DMS79 (cell line): ENCODE measurements at regions not wholly inside any gene's neighbourhood (a gene's known extent, or its start where the extent isn't known, plus 50 kb on each side); places are given as distances from the start of the nearest gene placed in this dataset.
"Not testable (repeated sequence)": the region's sequence is repeated elsewhere in the genome, so short reads cannot be mapped to it uniquely, and the experiment has no call there.

ENCODE experiments used
- DNase-seq: peaks from one replicate; lab custom pipeline; 2025; lab: John Stamatoyannopoulos, UW

DNA sequence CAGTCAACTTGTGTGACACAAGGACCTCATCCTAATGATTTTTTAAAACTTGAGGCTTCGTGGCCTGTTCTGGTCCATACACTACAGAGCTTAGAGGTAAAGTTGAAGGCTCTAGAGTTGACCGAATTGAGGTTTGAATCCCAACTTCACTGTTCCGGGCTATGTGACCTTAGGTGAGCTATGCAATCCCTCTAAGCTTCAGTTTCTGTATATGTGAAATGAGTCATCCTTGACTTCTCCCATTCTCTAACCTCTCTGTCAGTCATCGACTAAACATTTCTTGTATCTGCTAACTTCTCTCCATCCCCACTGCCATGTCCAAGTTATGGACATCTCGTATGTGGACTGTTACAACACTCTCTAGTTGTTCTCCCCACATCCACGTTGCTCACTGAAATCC lies 178.2 kb upstream of the TMEM45B start:
- DNase-seq: no peak

DNA sequence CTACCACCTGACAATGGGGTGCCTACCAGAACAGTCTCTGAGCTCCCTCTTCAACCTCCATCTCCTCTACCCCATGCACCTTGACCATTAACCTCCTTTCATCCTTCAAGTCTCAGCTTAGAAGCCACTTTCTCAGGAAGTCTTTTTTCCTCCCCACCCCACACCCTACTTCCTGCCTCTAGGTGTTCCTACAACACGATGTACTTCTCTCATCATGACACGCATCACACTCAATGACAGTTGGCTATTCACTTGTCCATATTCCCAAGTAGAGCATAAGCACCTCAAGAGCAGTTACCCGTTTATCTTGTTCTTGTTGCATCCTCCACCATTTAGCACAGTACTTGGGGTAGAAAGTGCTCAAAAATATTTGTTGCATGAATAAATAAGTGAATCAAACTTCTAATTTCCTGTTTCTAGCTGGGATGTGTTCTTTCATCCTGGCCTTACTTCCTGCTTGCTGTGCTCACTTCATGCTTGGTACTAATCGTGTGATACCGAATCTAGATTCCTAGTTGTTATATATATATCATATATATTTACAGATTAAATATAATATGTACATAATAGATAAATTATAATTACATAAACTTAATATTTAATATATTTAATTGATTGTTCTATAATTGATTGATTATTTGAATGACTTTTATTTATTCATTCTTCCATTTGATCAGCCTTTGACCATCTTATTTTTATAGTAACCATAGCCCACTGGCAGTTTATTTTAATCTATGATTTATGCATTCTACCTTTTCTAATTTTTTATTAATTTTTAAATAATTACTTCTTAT lies 177.5 kb upstream of the TMEM45B start:
- no peak for DNase-seq

DNA sequence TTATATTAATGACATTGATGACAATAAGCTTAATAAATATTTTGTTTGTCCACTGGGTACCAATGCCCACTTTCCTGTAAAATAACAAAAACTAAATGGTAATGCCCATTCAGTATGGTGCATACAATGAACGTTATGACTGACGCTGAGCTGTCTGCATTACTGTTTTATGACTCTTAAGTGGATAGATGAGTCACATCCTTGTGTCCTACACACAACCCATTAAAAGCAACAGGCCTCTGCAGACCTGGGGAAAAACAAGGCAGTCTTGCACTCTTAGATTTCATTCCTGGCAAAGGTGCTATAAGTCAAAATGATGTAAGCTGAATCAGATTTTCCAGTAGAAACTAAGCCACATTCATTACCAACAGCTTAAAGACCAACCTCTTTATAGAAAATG lies 176.3 kb upstream of the TMEM45B start:
- no peak for DNase-seq

DNA sequence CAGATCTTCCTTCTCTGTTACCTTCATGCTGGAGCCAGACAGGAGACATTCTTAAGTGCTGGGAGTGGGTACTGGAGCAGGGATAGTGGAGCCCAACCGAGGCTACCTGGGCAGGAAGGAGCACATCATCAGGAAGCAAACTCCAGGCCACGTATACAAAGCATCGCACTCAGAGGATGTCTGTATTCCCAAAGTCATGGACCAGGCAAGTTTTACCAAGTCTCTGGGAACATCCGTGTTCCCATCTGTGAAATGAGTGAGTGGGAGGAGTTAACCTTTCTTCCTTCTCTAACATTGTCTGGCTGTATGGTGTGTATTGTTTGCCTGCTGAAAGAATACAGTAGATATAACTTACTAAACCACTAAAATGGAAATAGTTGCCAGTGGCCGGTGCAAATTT lies 175.0 kb upstream of the TMEM45B start:
- no peak for DNase-seq

DNA sequence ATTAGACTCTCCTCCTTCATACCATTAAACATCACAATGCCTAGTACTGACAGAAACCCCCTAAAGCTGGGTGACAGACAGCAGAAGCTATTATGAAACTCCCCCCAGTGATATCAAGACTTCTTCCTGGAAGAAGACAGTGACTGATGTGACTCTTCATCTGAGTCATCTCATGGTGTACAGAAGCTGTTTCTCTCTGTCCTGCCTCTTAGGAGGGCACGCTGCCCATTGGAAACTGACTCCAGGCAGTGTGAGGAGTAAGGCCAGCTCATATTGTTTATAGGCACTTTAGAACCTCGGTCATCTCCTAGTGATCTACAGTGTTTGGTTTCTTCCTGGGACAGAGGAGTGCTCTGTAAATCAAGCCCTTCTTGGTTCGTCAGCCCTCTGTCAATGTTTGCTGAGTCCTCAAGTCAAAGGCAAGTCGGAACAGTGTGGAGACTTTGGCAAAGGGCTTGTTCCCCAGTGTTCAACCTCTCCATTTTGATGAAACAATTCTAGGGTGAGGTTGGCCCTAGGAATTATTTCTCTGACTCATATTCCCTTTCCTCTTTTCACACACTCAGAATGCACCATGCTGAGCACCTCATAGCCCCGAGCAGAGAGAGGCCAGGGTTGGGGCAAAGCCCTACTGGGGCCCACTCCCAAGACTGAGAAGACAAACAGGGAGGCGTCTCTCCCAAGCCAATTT lies 172.5 kb upstream of the TMEM45B start:
- no peak for DNase-seq

DNA sequence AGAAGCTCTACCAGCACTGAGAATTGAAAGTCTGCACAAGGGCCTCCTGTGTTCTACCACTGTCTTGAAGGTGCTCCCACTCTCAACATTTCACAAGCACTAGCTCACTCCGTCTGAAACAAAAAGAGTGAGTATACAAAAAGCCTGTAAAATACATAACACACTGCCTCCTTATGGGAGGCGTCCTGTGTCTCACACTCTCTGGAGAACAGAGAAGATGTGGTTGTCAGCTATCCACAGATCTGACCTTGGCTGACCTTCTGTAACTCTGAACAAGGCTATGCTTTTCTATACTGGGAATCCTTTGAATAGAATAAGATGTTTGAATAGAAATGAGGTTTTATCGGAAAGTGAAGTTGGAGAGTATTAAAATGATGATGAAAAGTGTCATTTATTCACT lies 171.3 kb upstream of the TMEM45B start:
- no peak for DNase-seq

DNA sequence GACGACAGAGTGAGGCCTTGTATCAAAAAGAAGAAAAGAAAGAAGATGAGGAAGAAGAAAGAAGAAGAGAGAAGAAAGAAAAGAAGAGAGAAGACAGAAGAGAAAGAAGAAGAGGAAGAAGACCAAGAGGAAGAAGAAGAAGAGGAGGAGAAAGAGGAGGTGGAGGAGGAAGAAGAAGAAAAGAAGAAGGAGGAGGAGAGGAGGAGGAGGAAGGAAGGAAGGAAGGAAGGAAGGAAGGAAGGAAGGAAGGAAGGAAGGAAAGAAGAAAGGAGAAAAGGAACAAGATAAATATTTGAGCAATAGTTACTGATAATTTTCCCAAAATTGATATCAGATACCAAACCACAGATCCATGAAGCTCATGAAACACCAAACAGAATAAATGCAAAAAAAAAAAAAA lies 169.7 kb upstream of the TMEM45B start:
- DNase-seq: no peak

DNA sequence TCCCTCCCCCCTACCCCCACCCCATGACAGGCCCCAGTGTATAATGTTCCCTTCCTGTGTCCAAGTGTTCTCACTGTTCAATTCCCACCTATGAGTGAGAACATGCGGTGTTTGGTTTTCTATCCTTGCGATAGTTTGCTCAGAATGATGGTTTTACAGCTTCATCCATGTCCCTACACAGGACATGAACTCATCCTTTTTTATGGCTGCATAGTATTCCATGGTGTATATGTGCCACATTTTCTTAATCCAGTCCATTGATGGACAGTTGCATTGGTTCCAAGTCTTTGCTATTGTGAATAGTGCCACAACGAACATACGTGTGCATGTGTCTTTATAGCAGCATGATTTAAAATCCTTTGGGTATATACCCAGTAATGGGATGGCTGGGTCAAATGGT lies 165.6 kb upstream of the TMEM45B start:
- DNase-seq: not testable (repeated sequence)

DNA sequence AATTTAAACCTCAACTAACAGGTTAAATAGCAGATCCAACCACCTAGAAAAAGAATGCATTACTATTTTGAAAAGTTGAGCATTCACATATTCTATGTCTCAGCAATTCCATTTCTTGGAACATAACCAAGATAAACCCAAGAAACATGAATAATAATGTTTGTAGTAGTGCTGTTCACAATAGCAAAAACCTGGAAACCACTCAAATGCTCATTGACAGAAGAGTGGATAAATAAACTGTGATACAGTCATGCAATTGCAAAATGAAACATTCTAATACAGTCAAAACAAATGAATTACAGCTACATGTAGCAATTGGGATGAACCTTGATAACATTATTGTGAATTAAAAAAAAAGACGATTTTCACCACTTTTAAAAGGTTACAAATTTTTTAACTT lies 162.8 kb upstream of the TMEM45B start:
- DNase-seq: peak; percentile 80

DNA sequence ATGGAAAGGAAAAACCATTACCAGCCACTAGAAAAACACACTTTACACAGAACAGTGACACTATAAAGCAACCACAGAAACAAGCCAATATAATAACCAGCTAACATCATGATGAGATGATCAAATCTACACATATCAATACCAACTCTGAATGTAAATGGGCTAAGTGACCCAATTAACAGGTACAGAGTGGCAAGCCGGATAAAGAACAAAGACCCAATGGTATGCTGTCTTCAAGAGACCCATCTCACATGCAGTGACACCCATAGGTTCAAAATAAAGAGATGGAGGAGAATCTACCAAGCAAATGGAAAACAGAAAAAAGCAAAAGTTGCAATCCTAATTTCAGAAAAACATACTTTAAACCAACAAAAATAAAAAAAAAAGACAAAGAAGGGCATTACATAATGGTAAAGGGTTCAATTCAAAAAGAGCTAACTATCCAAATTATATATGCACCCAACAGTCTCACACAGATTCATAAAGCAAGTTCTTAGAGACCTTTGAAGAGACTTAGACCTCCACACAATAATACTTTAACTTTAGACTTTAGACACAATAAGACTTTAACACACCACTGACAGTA lies 160.3 kb upstream of the TMEM45B start:
- DNase-seq: no peak

DNA sequence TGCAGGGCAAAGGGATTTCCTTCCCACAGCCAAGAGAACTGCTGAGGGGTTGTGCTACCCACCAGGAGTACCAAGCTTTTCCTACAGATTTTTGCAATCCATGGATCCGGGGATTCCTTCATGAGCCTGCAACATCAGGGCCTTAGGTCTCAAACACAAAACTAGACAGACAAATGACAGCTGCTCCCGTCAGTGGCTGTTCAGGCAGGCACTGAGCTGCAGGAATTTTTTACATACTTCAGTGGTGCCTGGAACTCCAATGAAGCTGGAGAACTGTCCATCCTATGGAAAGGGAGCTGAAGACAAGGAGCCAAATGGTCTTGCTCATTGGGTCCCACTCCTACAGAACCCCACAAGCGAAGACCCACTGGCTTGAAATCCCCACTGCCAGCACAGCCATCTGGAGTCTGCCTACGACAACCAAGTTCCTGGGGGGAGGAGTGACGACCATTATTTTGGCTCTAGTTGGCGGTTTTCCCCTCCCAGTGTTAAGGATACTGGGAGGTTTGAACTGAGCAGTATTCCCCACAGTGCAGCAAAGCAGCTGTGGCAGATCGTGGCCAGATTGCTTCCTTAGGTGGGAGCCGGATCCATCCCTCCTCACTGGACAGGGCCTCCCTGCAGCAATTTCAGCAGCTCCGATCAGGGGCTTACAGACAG lies 157.7 kb upstream of the TMEM45B start:
- DNase-seq: no peak

DNA sequence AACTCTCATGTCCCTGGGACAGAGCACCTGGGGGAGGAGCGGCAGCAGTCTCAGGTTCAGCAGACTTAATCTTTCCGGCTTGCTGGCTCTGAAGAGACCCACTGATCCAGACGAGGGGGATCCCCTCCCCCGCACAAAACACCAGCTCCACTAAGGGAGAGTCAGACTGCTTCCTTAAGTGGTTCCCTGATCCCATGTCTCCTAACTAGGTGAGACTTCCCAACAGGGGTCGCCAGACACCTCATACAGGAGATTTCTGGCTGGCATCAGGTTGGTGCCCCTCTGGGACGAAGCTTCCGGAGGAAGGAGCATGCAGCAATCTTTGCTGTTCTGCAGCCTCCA lies 157.2 kb upstream of the TMEM45B start:
- no peak for DNase-seq

DNA sequence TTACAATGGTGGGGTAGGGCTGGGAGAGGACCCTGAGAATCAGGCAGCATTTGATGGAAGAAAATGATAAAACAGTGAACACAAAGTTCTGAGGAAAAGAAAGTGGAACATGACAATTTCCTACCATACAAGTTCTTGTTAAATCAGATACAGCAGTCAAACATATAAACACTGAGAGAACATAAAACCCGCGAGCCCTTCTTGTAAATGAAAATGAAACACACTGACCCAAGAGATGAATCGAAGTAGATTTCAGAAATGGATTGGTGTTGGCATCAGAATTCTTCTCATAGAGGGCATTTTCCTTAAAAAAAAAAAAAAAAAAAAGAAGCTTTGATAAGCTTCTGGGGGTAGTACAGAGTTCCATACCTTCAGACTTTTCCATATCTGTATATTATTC lies 134.7 kb upstream of the TMEM45B start:
- no peak for DNase-seq

DNA sequence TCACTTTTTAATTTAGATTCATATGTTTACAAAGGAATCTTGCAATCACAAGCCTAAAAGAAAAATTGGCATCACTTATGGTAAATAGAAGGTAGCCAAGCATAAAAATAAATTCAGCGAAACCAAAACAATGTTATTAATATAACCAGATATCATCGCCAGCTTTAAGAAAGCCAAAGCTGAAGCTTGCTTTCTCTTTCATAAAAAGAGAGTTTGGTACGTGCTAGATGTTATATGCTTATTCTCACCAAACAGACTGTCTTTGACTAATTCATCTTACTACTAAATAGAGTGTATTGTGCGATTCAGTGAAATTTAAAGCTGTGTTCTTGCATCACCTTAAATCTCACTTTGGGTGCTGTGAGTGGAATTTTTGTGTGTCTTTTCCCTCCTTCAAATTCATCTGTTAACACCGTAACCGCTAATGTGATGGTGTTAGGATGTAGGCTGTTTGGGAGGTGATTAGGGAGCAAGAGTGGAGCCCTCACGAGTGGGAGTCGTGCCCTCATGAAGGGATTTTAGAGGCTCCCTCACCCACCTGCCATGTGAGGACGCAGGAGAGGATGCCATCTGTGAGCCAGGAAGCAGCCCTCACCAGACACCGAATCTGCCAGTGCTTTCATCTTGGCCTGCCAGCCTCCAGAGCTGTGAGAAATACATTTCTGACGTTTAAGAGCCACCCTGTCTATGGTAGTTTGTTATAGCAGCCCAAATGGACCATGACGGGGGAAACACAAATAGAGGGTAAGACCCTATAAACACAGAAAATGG lies 134.1 kb upstream of the TMEM45B start:
- no peak for DNase-seq

DNA sequence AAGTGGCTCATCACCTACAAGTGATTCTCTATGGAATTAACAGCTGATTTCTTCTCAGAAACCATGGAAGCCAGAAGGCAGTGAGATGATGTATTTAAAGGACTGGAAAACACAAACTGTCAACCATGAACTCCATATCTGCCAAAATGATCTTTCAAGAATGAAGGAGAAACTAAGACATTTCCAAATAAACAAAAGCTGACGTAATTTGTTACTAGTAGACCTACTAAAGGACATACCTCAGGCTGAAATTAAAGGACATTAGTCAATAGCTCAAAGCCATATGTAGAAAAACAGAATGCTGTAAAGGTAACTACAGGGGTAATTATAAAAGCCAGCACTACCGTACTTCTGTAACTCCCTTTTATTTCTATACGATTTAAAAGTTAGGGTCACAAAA lies 129.4 kb upstream of the TMEM45B start:
- no peak for DNase-seq

DNA sequence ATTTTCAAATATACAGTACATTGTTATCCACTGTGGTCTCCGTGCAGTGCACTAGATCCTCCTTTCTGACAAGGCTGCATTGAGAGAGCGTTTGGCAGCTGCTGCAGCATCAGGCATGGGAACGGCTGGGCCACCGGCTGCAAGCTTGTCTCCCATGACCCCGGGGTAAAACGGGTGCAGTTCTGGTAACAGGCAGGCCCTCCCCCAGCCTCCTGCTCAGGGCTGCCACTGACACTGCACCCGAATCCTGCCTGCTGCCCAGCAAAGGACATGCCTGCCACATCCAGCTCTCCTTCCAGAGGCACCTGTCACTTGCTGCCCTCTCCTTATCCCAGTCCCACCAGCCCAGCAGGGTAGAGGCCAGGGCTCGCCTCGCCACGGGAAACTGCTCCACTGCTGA lies 124.5 kb upstream of the TMEM45B start:
- DNase-seq: no peak

DNA sequence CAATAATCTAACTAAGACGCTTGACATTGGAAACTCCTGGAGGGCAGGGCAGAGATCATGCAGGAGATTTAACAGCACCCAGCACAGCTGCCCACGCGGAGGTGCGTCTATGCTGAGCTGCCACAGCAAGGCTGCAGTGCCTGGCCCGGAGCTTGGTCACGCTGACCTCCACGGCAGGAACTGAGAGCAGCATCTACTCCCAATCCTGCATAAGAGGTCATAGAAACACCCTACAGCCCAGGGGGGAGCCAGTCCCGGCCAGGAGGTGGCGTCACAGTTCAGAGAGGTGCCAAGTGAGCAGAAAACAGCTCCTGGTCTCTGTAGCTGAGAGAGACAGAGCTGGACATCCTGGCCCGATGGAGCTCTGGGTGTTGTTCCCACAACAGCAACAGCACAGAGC lies 121.1 kb upstream of the TMEM45B start:
- no peak for DNase-seq

DNA sequence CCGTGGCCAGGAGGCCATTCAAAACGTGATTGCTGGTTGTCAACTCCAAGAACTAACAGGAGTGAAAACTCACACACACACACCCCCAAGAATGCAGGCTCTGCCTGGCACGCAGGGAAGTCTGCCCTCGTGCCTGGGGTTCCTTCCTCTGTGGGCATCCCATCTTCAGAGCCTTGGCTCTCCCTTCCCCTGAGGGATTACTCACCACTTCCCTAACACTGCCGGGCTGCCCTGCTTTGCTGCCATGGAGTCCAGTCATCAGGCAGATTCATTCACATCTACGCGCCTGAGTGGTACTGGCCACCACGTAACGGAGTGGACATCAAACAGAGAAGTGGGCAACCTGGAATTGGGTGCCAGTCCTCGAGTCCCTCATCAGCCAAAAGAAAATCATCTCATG lies 120.7 kb upstream of the TMEM45B start:
- no peak for DNase-seq

DNA sequence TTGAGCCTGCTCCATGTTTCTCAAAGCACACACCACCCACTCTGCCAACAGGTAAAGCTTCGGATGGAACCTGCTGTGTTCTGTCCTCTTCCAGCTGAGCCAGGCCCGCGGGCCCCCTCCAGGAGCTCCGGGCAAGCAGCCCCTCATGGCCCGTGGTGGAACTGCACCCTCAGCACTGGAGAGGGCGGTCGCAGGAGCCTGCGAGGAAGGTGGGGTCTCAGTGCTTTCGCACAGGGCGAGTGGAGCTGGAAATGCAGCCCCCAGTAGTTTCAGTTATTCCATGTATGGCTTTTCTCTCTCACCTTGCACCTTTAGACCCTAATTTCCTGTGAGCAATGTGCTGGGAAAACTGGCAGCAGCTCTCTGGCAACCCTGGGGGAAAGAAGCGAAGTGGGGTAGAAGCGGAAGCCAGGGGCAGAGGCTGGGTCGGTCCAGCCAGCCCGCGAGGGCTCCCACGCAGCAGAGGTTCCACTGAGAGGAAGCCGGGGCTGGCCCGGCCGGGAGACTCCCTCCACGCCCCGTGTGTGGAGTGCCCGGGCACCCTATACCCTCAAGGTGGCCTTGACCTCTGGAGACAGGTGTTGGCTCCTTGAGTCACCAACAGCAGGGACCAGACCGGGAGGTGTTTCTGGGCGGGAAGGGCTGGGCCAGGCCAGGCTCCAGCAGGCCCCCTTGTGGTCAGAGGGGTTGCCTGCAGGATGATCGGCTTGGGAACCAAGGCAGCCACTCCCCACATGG lies 119.9 kb upstream of the TMEM45B start:
- DNase-seq: no peak

DNA sequence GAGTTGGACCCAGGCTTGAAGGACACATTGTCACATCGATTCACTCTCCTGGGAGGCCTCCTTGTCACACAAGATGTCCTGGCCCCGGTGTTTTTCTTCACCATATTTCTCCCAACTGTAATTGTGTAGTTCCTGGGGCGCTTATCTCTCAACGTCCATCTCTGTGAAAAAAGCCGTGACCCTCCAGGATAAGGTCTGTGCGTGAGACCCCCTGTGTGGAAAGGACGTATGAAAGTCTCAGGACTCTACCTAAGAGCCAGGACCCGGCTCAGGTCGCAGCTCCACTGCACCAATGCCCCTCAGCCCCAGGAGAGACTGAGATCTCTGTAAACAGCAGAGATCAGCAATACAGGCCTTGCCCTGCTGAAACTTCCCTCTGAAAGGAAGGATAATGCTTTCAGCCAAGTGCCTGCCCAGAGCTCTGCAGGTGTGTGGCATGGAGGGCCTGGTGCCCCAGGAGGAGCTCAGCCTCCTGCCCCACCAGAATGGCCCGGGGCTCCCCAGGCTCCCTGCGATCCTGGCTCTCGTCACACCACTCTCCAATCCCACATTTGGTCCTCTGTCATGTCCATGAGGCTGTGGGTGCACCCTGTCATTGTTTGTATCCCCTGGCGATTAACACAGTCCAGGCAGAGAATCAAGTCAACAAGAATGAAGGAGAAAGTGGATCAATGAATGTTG lies 119.2 kb upstream of the TMEM45B start:
- DNase-seq: no peak

DNA sequence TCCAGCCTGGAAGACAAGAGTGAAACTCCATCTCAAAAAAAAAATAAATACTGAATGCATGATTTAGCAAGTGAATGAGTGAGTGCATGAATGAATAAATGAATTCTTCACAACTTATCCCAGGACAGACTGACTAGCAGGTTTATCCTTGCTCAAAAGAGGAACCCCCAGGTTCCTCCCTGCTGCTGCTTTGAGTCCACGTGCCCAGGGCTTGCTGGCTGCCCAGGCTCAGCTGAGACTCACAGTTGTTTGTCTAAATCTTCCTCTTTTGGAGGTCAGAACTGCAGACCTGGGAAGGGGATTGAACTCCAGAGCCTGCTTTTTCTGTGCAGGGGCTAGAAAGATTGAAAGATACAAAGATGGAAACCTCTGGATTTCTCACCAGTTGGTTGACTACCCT lies 117.4 kb upstream of the TMEM45B start:
- no peak for DNase-seq
